ENCODE measurements at regions not wholly inside any gene's neighbourhood (a gene's known extent, or its start where the extent isn't known, plus 50 kb on each side); places are given as distances from the start of the nearest gene placed in this dataset.

DNA sequence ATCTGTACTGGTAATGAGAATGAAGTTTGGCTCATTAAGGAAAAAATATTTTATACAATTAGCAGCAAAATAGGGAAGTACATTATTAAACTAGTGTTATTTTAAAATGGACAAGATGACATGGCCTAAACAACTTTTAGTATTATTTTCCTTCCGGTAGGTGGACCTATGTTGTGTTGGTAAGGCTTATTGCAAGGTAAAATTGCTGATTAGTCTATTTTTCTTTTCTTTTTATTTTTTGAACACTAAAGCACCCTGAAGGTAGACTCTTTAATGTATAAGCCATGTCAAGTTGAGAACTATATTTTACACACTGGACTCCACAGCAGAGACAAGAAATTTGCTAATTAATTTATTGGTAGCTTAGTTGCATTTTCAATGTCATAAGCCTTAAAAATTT, 239.5 kb upstream of the POT1 start:
- Histone ChIP-seq H3K4me3 (no peak overlapping the region), H3K27me3 (no peaks in the 10 kb centered on the region), H3K27ac (no peak overlapping the region), H3K36me3 (no peaks in the 10 kb centered on the region), H3K9me3 (no peaks in the 10 kb centered on the region), H3K4me1 (no peaks in the 10 kb centered on the region)
- intact Hi-C loops (cut with DNase I; ENCODE audit: low total_unique reads), result no loop called here
- no peak for DNase-seq
- TF ChIP-seq, protein P1, sequence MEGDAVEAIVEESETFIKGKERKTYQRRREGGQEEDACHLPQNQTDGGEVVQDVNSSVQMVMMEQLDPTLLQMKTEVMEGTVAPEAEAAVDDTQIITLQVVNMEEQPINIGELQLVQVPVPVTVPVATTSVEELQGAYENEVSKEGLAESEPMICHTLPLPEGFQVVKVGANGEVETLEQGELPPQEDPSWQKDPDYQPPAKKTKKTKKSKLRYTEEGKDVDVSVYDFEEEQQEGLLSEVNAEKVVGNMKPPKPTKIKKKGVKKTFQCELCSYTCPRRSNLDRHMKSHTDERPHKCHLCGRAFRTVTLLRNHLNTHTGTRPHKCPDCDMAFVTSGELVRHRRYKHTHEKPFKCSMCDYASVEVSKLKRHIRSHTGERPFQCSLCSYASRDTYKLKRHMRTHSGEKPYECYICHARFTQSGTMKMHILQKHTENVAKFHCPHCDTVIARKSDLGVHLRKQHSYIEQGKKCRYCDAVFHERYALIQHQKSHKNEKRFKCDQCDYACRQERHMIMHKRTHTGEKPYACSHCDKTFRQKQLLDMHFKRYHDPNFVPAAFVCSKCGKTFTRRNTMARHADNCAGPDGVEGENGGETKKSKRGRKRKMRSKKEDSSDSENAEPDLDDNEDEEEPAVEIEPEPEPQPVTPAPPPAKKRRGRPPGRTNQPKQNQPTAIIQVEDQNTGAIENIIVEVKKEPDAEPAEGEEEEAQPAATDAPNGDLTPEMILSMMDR (IDR thresholded peaks at IDR 0.05), result no peak

DNA sequence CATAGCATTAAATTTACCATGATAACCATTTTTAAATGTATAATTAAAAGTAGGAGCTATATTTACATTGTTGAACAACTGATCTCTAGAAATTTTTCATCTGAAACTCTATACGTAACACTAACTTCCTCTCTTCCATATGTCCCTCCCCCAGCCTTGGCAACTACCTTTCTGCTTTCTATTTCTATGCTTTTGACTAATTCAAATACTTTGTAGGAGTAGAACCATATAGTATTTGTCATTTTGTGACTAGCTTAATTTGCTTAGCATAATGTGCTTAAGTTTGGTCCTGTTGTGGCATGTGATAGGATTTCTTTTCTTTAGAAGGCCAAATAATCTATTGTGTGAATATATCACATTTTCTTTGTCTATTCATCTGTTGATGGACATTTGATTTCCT, 225.3 kb upstream of the POT1 start:
- H3K4me3 ChIP-seq, result no peak overlapping the region
- intact Hi-C loops (cut with DNase I; ENCODE audit: low total_unique reads), result no loop called here
- H3K27ac ChIP-seq, result no peak overlapping the region
- no peaks in the 10 kb centered on the region for H3K9me3 ChIP-seq
- H3K36me3 ChIP-seq, result no peaks in the 10 kb centered on the region
- no peaks in the 10 kb centered on the region for H3K4me1 ChIP-seq
- no peak for DNase-seq
- H3K27me3 ChIP-seq, result no peaks in the 10 kb centered on the region
- TF ChIP-seq, protein P1 (IDR thresholded peaks at IDR 0.05), result no peak

DNA sequence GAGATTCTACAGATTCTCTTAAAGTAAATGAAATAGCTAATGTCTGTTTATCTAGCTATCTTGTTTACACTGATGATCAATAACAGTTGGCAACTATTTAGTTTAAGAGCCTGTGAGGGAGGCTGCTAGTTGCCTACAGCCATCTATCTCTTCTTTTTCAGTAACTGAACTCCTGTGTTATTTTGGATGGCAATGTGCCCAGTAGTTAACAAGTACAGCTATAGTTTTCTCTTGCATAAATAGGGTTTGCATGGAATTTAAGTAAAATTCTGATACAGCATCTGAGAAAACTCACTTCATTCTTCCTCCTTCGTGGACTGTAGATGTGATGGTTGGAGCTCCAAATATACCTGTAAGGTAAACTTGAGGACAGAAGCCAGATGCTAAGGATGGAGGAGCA, 219.5 kb upstream of the POT1 start:
- intact Hi-C loops (cut with DNase I; ENCODE audit: low total_unique reads), result no loop called here
- TF ChIP-seq, protein P1 (IDR thresholded peaks at IDR 0.05), result no peak
- Histone ChIP-seq H3K9me3 (no peaks in the 10 kb centered on the region), H3K36me3 (no peaks in the 10 kb centered on the region), H3K27ac (no peak overlapping the region), H3K27me3 (no peaks in the 10 kb centered on the region), H3K4me1 (no peaks in the 10 kb centered on the region), H3K4me3 (no peak overlapping the region)
- no peak for DNase-seq

DNA sequence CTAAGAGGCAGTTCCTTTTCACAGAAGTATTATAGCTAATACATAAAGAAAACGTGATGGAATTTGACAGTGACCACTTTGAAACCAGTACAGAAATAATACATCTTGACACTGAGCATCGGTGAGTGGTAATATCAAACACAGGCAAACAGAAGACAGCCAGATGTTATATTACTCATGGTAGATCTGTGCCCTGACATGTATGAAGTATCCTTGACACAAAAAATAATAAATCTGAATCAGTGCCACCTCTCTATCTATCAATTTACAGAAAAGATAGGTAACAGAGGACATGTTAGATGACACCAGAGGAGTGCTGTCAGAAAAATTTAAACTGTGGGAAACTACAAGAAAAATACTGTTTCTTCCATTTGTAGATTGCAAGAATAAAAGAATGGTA, 217.4 kb upstream of the POT1 start:
- intact Hi-C loops (cut with DNase I; ENCODE audit: low total_unique reads), result no loop called here
- TF ChIP-seq, protein P1 (IDR thresholded peaks at IDR 0.05), result no peak
- no peak for DNase-seq
- no peaks in the 10 kb centered on the region for H3K36me3 ChIP-seq
- H3K27ac ChIP-seq, result no peak overlapping the region
- H3K4me1 ChIP-seq, result no peaks in the 10 kb centered on the region
- H3K4me3 ChIP-seq, result no peak overlapping the region
- H3K27me3 ChIP-seq, result no peaks in the 10 kb centered on the region
- no peaks in the 10 kb centered on the region for H3K9me3 ChIP-seq

DNA sequence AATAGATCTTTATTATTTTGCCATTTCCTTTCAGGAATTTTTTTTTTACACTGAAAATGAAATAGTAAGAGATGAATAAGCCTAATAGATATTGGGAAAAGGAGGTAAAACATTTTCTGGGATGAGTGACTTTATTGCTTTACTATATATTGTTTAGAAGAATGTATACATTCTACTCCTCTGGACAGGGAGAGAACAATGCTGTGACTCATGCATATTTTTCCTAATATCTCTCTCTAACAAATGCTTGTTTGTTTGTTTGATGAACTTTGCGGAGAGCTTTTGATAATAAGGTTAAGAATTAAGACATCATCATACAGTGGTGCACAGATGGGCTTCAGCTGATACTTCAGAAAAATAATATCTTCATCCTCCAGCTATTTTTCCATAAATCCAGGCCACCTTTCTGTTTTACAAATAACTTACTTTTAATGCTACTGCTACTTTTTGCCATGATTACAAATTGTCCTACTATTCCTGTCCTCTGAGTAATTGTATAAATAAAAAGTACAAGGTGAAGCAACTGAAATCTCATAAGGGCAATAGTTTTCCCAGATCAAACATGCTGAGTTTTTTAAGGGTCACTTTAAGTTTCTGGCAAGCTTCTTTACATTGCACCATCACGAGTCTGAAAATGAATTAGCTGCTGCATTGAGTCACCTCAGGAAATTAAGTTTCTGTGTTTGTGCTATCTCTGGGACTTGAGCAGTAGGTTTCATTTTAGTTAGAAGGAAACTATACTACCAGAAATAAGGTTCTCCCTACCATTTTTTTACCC, 207.3 kb upstream of the POT1 start:
- no peaks in the 10 kb centered on the region for H3K36me3 ChIP-seq
- no peak overlapping the region for H3K27ac ChIP-seq
- intact Hi-C loops (cut with DNase I; ENCODE audit: low total_unique reads), result no loop called here
- H3K4me3 ChIP-seq, result no peak overlapping the region
- no peaks in the 10 kb centered on the region for H3K27me3 ChIP-seq
- no peak for DNase-seq
- TF ChIP-seq, protein P1 (IDR thresholded peaks at IDR 0.05), result no peak
- no peaks in the 10 kb centered on the region for H3K9me3 ChIP-seq
- H3K4me1 ChIP-seq, result no peaks in the 10 kb centered on the region

DNA sequence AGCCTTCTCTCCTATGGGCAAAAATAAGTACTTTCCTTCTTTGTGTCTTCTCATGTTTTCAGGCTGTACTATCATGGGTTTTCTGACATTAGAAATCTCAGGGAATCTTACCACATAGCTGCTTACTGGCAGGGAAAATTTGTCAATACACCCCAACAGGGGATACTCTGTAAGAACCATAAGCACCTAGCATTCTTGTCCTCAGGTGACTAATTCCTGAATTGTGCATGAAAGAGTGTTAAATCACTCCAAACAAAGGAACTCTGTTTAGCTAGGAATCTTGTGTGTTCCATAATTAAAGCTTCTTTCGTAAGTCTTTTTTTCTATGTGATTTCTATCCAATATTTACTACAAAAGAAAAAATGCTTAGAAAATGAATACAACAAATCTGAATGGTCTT, 206.7 kb upstream of the POT1 start:
- no peak for DNase-seq
- TF ChIP-seq, protein P1 (IDR thresholded peaks at IDR 0.05), result no peak
- Histone ChIP-seq H3K4me1 (no peaks in the 10 kb centered on the region), H3K4me3 (no peak overlapping the region), H3K27ac (no peak overlapping the region), H3K36me3 (no peaks in the 10 kb centered on the region), H3K27me3 (no peaks in the 10 kb centered on the region), H3K9me3 (no peaks in the 10 kb centered on the region)
- intact Hi-C loops (cut with DNase I; ENCODE audit: low total_unique reads), result no loop called here
